ENCODE measurements at regions not wholly inside any gene's neighbourhood (a gene's known extent, or its start where the extent isn't known, plus 50 kb on each side); places are given as distances from the start of the nearest gene placed in this dataset.
"Not testable (repeated sequence)": the region's sequence is repeated elsewhere in the genome, so short reads cannot be mapped to it uniquely, and the experiment has no call there.

GRCh38 chrY:17579131-17579955 lies 300.7 kb downstream of the CDY2B start:
- peak; percentile 55 for DNase-seq

- DNase-seq, result not testable (repeated sequence)
These were observed 316.9 kb downstream of the CDY2B start for GRCh38 chrY:17563114-17563513.

Data from activated effector memory CD4-positive, alpha-beta T cell treated with anti-CD3 and anti-CD28 coated beads, Interleukin-2, amount 50 U/mL, for 16 hours (primary cell).